Hepatocyte (in vitro differentiated cells): ENCODE measurements at regions not wholly inside any gene's neighbourhood (a gene's known extent, or its start where the extent isn't known, plus 50 kb on each side); places are given as distances from the start of the nearest gene placed in this dataset.

Experiments used
- DNase-seq: peaks from one replicate; pipeline ENCODE4 v3.0.0-alpha.2; 2016; ENCODE audit warnings: low spot score
- H2AFZ ChIP-seq: fragments of 200-600 bp; sonication (generic); 2 replicates; pipeline ENCODE4 v1.6.0; 2016; ENCODE audit warnings: antibody characterized with exemption, mild to moderate bottlenecking
- H3K27ac ChIP-seq: fragments of 200-600 bp; sonication (generic); 2 replicates; pipeline ENCODE4 v1.5.1; 2016; ENCODE audit warnings: mild to moderate bottlenecking
- H3K27me3 ChIP-seq: fragments of 200-600 bp; sonication (generic); 2 replicates; pipeline ENCODE4 v1.6.1; 2016
- H3K36me3 ChIP-seq: fragments of 200-600 bp; sonication (generic); replicated peaks from 2 replicates; pipeline ENCODE4 v1.5.1; 2016; ENCODE audit warnings: low read depth; ENCODE audit not compliant: insufficient read depth
- H3K4me1 ChIP-seq: fragments of 200-600 bp; sonication (generic); 2 replicates; pipeline ENCODE4 v1.5.1; 2016; ENCODE audit warnings: mild to moderate bottlenecking, moderate library complexity; ENCODE audit not compliant: insufficient read depth
- H3K4me2 ChIP-seq: fragments of 200-600 bp; sonication (generic); 2 replicates; pipeline ENCODE4 v1.6.0; 2016
- H3K4me3 ChIP-seq: fragments of 200-600 bp; sonication (generic); 2 replicates; pipeline ENCODE4 v1.5.1; 2016; ENCODE audit warnings: mild to moderate bottlenecking
- H3K79me2 ChIP-seq: fragments of 200-600 bp; sonication (generic); 2 replicates; pipeline ENCODE4 v1.6.0; 2017; ENCODE audit warnings: mild to moderate bottlenecking
- H3K9me2 ChIP-seq: fragments of 200-600 bp; sonication (generic); replicated peaks from 2 replicates; pipeline ENCODE4 v1.6.0; 2017; ENCODE audit warnings: mild to moderate bottlenecking; ENCODE audit not compliant: insufficient read depth
- H3K9me3 ChIP-seq: fragments of 200-600 bp; sonication (generic); 2 replicates; pipeline ENCODE4 v1.5.1; 2016; ENCODE audit warnings: low read depth, mild to moderate bottlenecking
- H4K20me1 ChIP-seq: fragments of 200-600 bp; sonication (generic); 2 replicates; pipeline ENCODE4 v1.6.0; 2016; ENCODE audit warnings: mild to moderate bottlenecking; ENCODE audit not compliant: insufficient read depth, poor library complexity, severe bottlenecking
- CTCF ChIP-seq: fragments of 200-600 bp; sonication (generic); IDR thresholded peaks from 2 replicates; pipeline ENCODE4 v1.5.1; 2016; ENCODE audit warnings: antibody characterized with exemption, mild to moderate bottlenecking; ENCODE audit not compliant: poor library complexity
- EZH2 ChIP-seq: fragments of 200-600 bp; sonication (generic); IDR thresholded peaks from 2 replicates; pipeline ENCODE4 v1.6.1; 2016; ENCODE audit warnings: antibody characterized with exemption, mild to moderate bottlenecking, borderline replicate concordance
- EZH2phosphoT487 ChIP-seq: fragments of 200-600 bp; sonication (generic); IDR thresholded peaks from one replicate; pipeline ENCODE4 v1.6.1; 2018; ENCODE audit warnings: antibody characterized with exemption, mild to moderate bottlenecking, low read depth, moderate library complexity; ENCODE audit not compliant: unreplicated experiment, severe bottlenecking
- WGBS: methylation state at CpG from one replicate; pipeline ENCODE4 v1.1.6; 2016; ENCODE audit warnings: low lambda C conversion rate; ENCODE audit errors: missing lambda C conversion rate; 5-methylcytosine and 5-hydroxymethylcytosine counted together

- Histone ChIP-seq H3K27me3 (no peaks in the 10 kb centered on the region), H3K9me2 (no peaks in the 10 kb centered on the region), H4K20me1 (no peaks in the 10 kb centered on the region), H3K9me3 (no peaks in the 10 kb centered on the region), H3K4me3 (no peak overlapping the region), H3K27ac (no peak overlapping the region), H3K79me2 (no peaks in the 10 kb centered on the region), H3K4me2 (no peak overlapping the region), H3K4me1 (peaks cover 7% of the 10 kb centered on the region), H2AFZ (no peak overlapping the region), H3K36me3 (no peaks in the 10 kb centered on the region)
- DNase-seq = no peak
- no peak for TF ChIP-seq EZH2
- no peak for TF ChIP-seq EZH2phosphoT487
- TF ChIP-seq CTCF = no peak
- WGBS = 55% methylated on average over 4 of the region's 4 CpGs
These were observed 272.2 kb upstream of the NPVF start for GRCh38 chr7:25500393-25500921.

- no peak for DNase-seq
- no peak for TF ChIP-seq EZH2phosphoT487
- no peak for TF ChIP-seq CTCF
- no peak for TF ChIP-seq EZH2
- H3K9me2 ChIP-seq = no peaks in the 10 kb centered on the region
- no peaks in the 10 kb centered on the region for H3K79me2 ChIP-seq
- no peaks in the 10 kb centered on the region for H3K9me3 ChIP-seq
- no peak overlapping the region for H3K4me2 ChIP-seq
- 83% methylated on average over 2 of the region's 2 CpGs for WGBS
- H3K27me3 ChIP-seq = no peaks in the 10 kb centered on the region
- no peaks in the 10 kb centered on the region for H4K20me1 ChIP-seq
- no peak overlapping the region for H3K27ac ChIP-seq
- H3K36me3 ChIP-seq = no peaks in the 10 kb centered on the region
- H3K4me3 ChIP-seq = no peak overlapping the region
- no peak overlapping the region for H2AFZ ChIP-seq
- H3K4me1 ChIP-seq = no peaks in the 10 kb centered on the region
These were observed 275.0 kb upstream of the NPVF start for GRCh38 chr7:25503306-25503705.

- WGBS = 62% methylated on average over 5 of the region's 5 CpGs
- Histone ChIP-seq H3K79me2 (no peaks in the 10 kb centered on the region), H3K27ac (no peak overlapping the region), H2AFZ (no peak overlapping the region), H3K4me1 (no peaks in the 10 kb centered on the region), H3K9me2 (no peaks in the 10 kb centered on the region), H3K4me3 (no peak overlapping the region), H3K36me3 (no peaks in the 10 kb centered on the region), H4K20me1 (no peaks in the 10 kb centered on the region), H3K9me3 (no peaks in the 10 kb centered on the region), H3K27me3 (no peaks in the 10 kb centered on the region), H3K4me2 (no peak overlapping the region)
- TF ChIP-seq EZH2 = no peak
- no peak for TF ChIP-seq CTCF
- TF ChIP-seq EZH2phosphoT487 = no peak
- no peak for DNase-seq
These were observed 283.9 kb upstream of the NPVF start for GRCh38 chr7:25512061-25512687.
